GM10266 (cell line): ENCODE measurements at regions not wholly inside any gene's neighbourhood (a gene's known extent, or its start where the extent isn't known, plus 50 kb on each side); places are given as distances from the start of the nearest gene placed in this dataset.

Experiments
- DNase-seq: peaks from one replicate; pipeline ENCODE4 v3.0.0; 2012; ENCODE audit errors: extremely low spot score
- TF ChIP-seq, protein P1 (sequence below): IDR thresholded peaks from 2 replicates; pipeline ENCODE4 v1.5.1; 2012; ENCODE audit warnings: mild to moderate bottlenecking, low read depth; ENCODE audit not compliant: control insufficient read depth, insufficient read depth; ENCODE audit errors: missing control alignments

GRCh38 chr4:153034681-153035080 is 98.6 kb downstream of the FHDC1 start:
- TF ChIP-seq, protein P1, sequence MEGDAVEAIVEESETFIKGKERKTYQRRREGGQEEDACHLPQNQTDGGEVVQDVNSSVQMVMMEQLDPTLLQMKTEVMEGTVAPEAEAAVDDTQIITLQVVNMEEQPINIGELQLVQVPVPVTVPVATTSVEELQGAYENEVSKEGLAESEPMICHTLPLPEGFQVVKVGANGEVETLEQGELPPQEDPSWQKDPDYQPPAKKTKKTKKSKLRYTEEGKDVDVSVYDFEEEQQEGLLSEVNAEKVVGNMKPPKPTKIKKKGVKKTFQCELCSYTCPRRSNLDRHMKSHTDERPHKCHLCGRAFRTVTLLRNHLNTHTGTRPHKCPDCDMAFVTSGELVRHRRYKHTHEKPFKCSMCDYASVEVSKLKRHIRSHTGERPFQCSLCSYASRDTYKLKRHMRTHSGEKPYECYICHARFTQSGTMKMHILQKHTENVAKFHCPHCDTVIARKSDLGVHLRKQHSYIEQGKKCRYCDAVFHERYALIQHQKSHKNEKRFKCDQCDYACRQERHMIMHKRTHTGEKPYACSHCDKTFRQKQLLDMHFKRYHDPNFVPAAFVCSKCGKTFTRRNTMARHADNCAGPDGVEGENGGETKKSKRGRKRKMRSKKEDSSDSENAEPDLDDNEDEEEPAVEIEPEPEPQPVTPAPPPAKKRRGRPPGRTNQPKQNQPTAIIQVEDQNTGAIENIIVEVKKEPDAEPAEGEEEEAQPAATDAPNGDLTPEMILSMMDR: no peak
- DNase-seq: no peak

DNA sequence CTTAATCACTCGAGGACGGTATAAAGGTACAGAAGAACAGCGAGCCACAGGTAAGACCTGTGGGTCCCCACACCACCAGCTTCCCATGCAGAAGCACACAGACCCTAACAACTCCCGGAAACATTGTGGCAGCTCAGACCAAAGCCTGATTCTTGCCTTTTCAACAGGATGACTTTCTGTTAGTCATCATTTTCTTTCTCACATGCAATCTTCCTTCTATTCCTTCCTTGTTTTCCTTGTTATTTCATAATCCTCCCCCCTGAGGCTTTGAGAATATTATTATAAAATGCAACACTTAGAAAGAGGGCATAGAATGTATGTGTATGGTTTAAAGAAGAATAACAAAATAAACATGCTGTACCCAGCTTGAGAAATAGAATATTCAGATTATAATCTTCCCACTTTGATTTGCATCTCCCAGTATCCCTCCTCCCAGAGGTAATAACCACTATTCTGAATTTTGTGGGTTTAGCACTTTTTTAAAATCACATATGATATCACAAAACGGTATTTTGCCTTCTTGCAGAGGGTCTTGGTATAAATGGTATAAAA is 100.9 kb downstream of the FHDC1 start:
- no peak for DNase-seq
- TF ChIP-seq, protein P1: no peak

GRCh38 chr4:153038623-153039311 is 102.6 kb downstream of the FHDC1 start:
- no peak for DNase-seq
- TF ChIP-seq, protein P1: no peak

DNA sequence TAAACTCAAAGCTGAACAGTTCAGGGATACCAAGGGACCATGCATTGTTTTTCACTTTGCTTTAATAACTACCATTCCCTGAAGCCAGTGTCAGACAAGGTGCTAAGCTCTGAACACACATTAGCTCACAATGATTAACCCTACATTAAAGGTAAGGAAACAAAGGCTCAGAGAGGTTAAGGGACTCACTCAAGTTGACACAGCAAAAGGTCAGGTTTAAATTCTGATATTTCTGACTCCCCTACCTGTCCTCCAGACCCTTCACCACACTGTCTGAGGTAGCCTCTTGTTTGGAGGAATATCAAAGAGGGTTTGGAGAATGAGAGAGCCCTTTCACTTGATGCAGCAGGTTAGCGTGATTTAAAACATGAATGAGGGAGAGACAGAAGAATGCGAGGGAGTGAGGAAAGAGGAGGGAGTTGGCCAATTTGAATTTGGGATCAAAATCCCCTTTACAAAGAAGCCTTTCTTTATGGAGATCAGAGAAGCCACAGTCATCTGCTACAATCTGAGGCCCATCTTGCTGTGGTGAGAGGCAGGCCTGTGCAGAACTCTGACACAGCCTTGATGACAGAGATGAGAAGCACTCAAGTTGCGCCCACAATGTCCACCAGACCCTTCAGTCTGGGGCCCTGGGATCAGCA is 103.5 kb downstream of the FHDC1 start:
- TF ChIP-seq, protein P1: no peak

DNA sequence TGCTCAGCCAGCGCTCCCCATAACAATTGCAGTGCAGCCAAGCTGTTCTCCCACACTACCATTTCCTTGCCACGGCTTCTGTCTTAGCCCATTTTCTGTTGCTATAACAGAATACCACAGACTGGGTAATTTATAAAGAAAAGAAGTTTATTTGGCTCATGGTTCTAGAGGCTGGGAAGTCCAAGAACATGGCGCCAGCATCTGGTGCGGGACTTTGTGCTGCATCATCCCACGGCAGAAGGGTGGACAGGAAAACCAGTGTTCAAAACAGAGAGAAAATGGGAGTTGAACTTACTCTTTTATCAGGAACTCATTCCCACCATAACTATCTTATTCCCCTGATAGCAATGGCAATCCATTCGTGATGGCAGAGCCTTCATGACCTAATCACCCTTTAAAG is 104.6 kb downstream of the FHDC1 start:
- TF ChIP-seq, protein P1: no peak
- no peak for DNase-seq

More for the DNA sequence above, 103.5 kb downstream of the FHDC1 start:
- no peak for DNase-seq

DNA sequence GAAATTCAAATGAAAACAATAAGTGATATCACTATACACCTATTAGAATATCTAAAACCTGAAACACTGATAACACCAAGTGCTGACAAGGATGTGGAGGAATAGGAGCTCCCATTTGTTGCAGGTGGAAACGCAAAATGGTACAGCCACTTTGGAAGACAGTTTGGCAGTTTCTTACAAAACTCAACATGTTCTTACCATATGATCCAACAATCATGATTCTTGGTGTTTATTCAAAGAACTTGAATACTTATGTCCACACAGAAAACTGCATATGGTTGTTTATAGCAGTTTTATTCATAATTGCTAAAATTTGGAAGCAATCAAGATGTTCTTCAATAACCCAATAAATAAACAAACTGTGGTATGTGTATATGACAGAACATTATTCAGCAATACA is 107.9 kb downstream of the FHDC1 start:
- TF ChIP-seq, protein P1: no peak
- DNase-seq: no peak

DNA sequence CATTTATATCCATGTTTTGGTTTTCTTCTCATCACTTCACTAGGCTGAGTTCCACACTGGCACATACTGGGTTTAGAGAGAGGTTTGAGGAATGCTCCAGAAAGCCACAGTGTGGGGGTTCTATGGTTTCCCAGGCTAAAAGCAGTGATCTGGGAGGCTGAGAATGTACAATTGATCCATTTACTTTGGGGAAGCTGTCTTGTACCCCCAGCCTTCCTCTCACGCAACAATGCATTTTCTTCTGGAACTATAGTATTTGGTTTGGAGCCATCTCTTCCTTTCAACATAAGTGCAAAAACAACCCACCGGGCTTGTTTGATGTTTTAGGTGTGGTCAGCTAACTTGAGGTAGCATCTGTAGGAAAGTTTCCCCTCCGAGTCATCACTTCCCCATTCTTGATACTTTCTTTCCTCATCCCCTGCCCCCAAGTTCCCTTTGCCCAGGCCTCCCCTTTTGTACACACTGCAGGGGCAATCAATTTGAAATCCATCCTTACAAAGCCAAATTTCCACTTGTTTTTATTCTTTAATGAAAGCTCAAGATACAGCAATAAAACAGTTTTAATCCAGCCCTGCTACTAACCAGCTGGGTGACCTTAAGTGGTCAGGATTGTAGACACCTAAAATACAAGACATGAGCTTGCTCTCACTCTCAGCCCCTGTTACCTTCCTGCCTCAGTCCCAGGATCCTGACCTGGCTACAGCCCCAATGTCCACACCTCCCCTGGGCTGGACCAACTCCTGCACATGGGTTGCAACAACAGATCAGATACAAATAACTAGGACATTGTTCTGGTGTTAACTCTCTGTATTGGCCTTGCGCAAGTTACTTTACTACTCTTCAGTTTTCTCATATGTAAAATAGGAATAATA is 109.2 kb downstream of the FHDC1 start:
- TF ChIP-seq, protein P1: no peak
- no peak for DNase-seq
